ENCODE measurements at regions not wholly inside any gene's neighbourhood (a gene's known extent, or its start where the extent isn't known, plus 50 kb on each side); places are given as distances from the start of the nearest gene placed in this dataset.

DNA sequence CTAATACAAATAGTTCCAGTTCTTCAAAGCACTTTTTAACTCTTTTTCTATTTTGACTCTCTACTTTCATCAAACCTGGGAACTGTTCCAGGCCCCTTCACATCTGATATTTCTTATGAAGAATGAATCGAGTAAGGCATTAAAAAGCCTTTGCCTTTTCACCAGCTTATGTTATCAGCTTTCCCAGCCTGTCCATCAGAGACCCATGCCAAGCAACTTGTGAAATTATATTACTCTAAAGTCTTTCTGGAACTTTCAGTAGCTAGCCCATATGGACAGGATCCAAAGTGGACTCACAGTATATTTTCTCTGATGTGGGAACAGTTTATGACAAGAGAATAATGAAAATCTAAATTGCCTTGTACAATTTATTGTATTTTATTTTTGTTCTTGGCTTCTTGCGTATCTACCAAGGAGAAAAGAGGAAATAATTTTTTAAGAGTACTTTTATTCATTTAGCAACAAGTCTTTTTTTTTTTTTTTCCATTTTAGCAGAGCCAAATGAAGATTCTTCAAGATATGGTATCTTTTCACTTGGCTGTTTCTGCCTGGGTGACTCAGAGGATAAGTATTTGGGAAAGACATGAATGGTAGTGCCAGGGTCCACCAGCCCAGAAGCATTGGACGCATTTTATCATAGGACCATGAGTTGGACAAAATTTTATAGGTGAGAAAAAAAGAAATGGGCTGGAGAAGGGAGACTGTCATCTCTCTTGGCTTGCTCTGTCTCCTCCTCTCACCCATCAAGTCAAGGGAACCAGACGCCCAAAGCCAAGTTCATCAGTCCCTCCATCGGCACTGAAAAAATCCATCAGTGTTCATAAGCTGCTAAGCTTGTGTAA lies 195.8 kb upstream of the NEBL start:
- H3K27me3 ChIP-seq (ENCODE audit: control insufficient read depth in 2 of 2, insufficient read depth in 2 of 2, low read length in 2 of 2) = no peaks in the 10 kb centered on the region
- Mint-ChIP-seq H3K27me3 (peaks cover 0 to 10% (median 4%) of the 10 kb centered on the region in 5 donors), H3K27ac (no peak overlapping the region), H3K4me1 (no peaks in the 10 kb centered on the region), H3K9me3 (peaks cover 0 to 3% (median 0%) of the 10 kb centered on the region in 11 donors), H3K36me3 (no peaks in the 10 kb centered on the region), H3K4me3 (no peak overlapping the region)
- ATAC-seq = no peak
- no peaks in the 10 kb centered on the region for H3K36me3 ChIP-seq (ENCODE audit: control insufficient read depth in 2 of 3, insufficient read depth in 3 of 3, low read length in 3 of 3)
- POLR2A ChIA-PET = no interaction called here
- no peak overlapping the region for H3K27ac ChIP-seq (ENCODE audit: low read depth, low read length)
- intact Hi-C loops (cut with micrococcal nuclease) = no loop called here
- CTCF ChIA-PET = no interaction called here
- H3K4me1 ChIP-seq (ENCODE audit: control insufficient read depth in 2 of 2, insufficient read depth in 2 of 2, low read length in 2 of 2) = no peaks in the 10 kb centered on the region
- no peaks in the 10 kb centered on the region for H3K9me3 ChIP-seq (ENCODE audit: control insufficient read depth in 2 of 3, low read length in 3 of 3)
- no peak overlapping the region for H3K4me3 ChIP-seq (ENCODE audit: low read length)
- no peak for DNase-seq

- ChIA-PET POLR2A (no interaction called here), CTCF (no interaction called here)
- Mint-ChIP-seq H3K27me3 (peaks cover 0 to 10% (median 4%) of the 10 kb centered on the region in 5 donors), H3K36me3 (no peaks in the 10 kb centered on the region), H3K4me3 (no peak overlapping the region), H3K27ac (peak overlapping the region in 1 of 9 donors; percentile 39), H3K9me3 (peaks cover 0 to 3% (median 0%) of the 10 kb centered on the region in 11 donors), H3K4me1 (no peaks in the 10 kb centered on the region)
- no peaks in the 10 kb centered on the region for H3K9me3 ChIP-seq (ENCODE audit: control insufficient read depth in 2 of 3, low read length in 3 of 3)
- DNase-seq (no peak), ATAC-seq (no peak)
- H3K27ac ChIP-seq (ENCODE audit: low read depth, low read length) = no peak overlapping the region
- H3K36me3 ChIP-seq (ENCODE audit: control insufficient read depth in 2 of 3, insufficient read depth in 3 of 3, low read length in 3 of 3) = no peaks in the 10 kb centered on the region
- no peaks in the 10 kb centered on the region for H3K27me3 ChIP-seq (ENCODE audit: control insufficient read depth in 2 of 2, insufficient read depth in 2 of 2, low read length in 2 of 2)
- intact Hi-C loops (cut with micrococcal nuclease) = no loop called here
- no peaks in the 10 kb centered on the region for H3K4me1 ChIP-seq (ENCODE audit: control insufficient read depth in 2 of 2, insufficient read depth in 2 of 2, low read length in 2 of 2)
- no peak overlapping the region for H3K4me3 ChIP-seq (ENCODE audit: low read length)
Observed at GRCh38 chr10:21090609-21091082, 193.5 kb upstream of the NEBL start.

- H3K36me3 Mint-ChIP-seq = no peaks in the 10 kb centered on the region
- ATAC-seq = no peak
- H3K4me3 ChIP-seq (ENCODE audit: low read length) = no peak overlapping the region
- H3K27ac Mint-ChIP-seq = no peak overlapping the region
- no peak for DNase-seq
- H3K4me1 ChIP-seq (ENCODE audit: control insufficient read depth in 2 of 2, insufficient read depth in 2 of 2, low read length in 2 of 2) = no peaks in the 10 kb centered on the region
- H3K27me3 Mint-ChIP-seq = peaks cover 0 to 8% (median 4%) of the 10 kb centered on the region in 5 donors
- H3K27me3 ChIP-seq (ENCODE audit: control insufficient read depth in 2 of 2, insufficient read depth in 2 of 2, low read length in 2 of 2) = no peaks in the 10 kb centered on the region
- no peaks in the 10 kb centered on the region for H3K9me3 ChIP-seq (ENCODE audit: control insufficient read depth in 2 of 3, low read length in 3 of 3)
- H3K36me3 ChIP-seq (ENCODE audit: control insufficient read depth in 2 of 3, insufficient read depth in 3 of 3, low read length in 3 of 3) = no peaks in the 10 kb centered on the region
- POLR2A ChIA-PET = no interaction called here
- peaks cover 0 to 3% (median 0%) of the 10 kb centered on the region in 11 donors for H3K9me3 Mint-ChIP-seq
- intact Hi-C loops (cut with micrococcal nuclease) = no loop called here
- no peaks in the 10 kb centered on the region for H3K4me1 Mint-ChIP-seq
- no peak overlapping the region for H3K27ac ChIP-seq (ENCODE audit: low read depth, low read length)
- H3K4me3 Mint-ChIP-seq = no peak overlapping the region
- CTCF ChIA-PET = no interaction called here
Observed at GRCh38 chr10:21087476-21087875, 190.4 kb upstream of the NEBL start.

DNA sequence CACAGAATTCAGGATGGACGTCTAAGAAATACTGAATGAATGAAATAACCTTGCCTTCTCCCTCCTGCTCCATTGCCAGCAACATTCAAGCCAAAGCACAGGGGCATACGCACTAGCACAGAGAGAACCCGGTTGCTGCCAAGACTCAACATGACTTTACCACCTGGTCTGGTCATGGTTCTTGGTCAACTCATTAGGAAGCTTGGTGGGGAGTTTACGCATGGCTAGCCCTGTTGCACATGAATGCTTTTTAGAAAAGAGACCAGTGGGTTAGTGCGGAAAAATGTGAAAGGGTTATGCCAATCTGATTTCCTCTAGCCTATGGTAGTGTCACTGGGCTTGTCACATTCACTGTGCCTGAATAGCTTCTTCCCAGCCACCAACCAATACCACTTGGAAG lies 187.6 kb upstream of the NEBL start:
- ATAC-seq (no peak), DNase-seq (no peak)
- Histone ChIP-seq H3K9me3 (ENCODE audit: control insufficient read depth in 2 of 3, low read length in 3 of 3) (no peaks in the 10 kb centered on the region), H3K27ac (ENCODE audit: low read depth, low read length) (no peak overlapping the region), H3K36me3 (ENCODE audit: control insufficient read depth in 2 of 3, insufficient read depth in 3 of 3, low read length in 3 of 3) (no peaks in the 10 kb centered on the region), H3K4me1 (ENCODE audit: control insufficient read depth in 2 of 2, insufficient read depth in 2 of 2, low read length in 2 of 2) (no peaks in the 10 kb centered on the region), H3K27me3 (ENCODE audit: control insufficient read depth in 2 of 2, insufficient read depth in 2 of 2, low read length in 2 of 2) (no peaks in the 10 kb centered on the region), H3K4me3 (ENCODE audit: low read length) (no peak overlapping the region)
- no peaks in the 10 kb centered on the region for H3K36me3 Mint-ChIP-seq
- no peak overlapping the region for H3K4me3 Mint-ChIP-seq
- H3K9me3 Mint-ChIP-seq = peaks cover 0 to 3% (median 0%) of the 10 kb centered on the region in 11 donors
- CTCF ChIA-PET = no interaction called here
- H3K27ac Mint-ChIP-seq = no peak overlapping the region
- POLR2A ChIA-PET = no interaction called here
- H3K27me3 Mint-ChIP-seq = peaks cover 0 to 10% (median 8%) of the 10 kb centered on the region in 5 donors
- H3K4me1 Mint-ChIP-seq = no peaks in the 10 kb centered on the region
- intact Hi-C loops (cut with micrococcal nuclease) = no loop called here

GRCh38 chr10:21083861-21084260 lies 186.8 kb upstream of the NEBL start:
- H3K4me1 Mint-ChIP-seq = no peaks in the 10 kb centered on the region
- Histone ChIP-seq H3K4me3 (ENCODE audit: low read length) (no peak overlapping the region), H3K9me3 (ENCODE audit: control insufficient read depth in 2 of 3, low read length in 3 of 3) (no peaks in the 10 kb centered on the region), H3K27me3 (ENCODE audit: control insufficient read depth in 2 of 2, insufficient read depth in 2 of 2, low read length in 2 of 2) (no peaks in the 10 kb centered on the region), H3K27ac (ENCODE audit: low read depth, low read length) (no peak overlapping the region), H3K36me3 (ENCODE audit: control insufficient read depth in 2 of 3, insufficient read depth in 3 of 3, low read length in 3 of 3) (no peaks in the 10 kb centered on the region), H3K4me1 (ENCODE audit: control insufficient read depth in 2 of 2, insufficient read depth in 2 of 2, low read length in 2 of 2) (no peaks in the 10 kb centered on the region)
- DNase-seq = no peak
- peaks cover 0 to 3% (median 0%) of the 10 kb centered on the region in 11 donors for H3K9me3 Mint-ChIP-seq
- POLR2A ChIA-PET = no interaction called here
- intact Hi-C loops (cut with micrococcal nuclease) = no loop called here
- peaks cover 0 to 5% (median 4%) of the 10 kb centered on the region in 5 donors for H3K27me3 Mint-ChIP-seq
- no peak for ATAC-seq
- no peak overlapping the region for H3K27ac Mint-ChIP-seq
- CTCF ChIA-PET = no interaction called here
- no peak overlapping the region for H3K4me3 Mint-ChIP-seq
- H3K36me3 Mint-ChIP-seq = no peaks in the 10 kb centered on the region

DNA sequence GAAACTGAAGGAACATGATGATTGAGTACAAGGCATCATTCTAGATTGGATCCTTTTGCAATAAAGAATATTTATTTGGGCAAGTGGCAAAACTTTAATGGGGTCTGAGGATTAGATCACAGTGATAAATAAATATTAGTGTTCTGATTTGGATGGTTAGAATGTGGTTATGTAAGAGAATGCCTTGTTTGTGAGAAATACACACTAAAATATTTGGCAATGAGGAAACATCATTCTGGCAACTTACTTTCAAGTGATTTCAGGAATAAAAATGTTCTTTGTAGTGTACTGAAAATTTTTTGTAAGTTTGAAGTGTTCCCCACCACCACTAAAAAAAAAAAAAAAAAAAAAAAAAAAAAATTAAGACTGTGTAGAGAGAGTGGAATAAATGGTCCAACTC lies 185.1 kb upstream of the NEBL start:
- Mint-ChIP-seq H3K9me3 (peaks cover 0 to 3% (median 0%) of the 10 kb centered on the region in 11 donors), H3K4me3 (no peak overlapping the region), H3K27ac (no peak overlapping the region), H3K4me1 (no peaks in the 10 kb centered on the region), H3K36me3 (no peaks in the 10 kb centered on the region), H3K27me3 (peaks cover 0 to 4% (median 0%) of the 10 kb centered on the region in 5 donors)
- intact Hi-C loops (cut with micrococcal nuclease) = no loop called here
- Histone ChIP-seq H3K9me3 (ENCODE audit: control insufficient read depth in 2 of 3, low read length in 3 of 3) (no peaks in the 10 kb centered on the region), H3K4me1 (ENCODE audit: control insufficient read depth in 2 of 2, insufficient read depth in 2 of 2, low read length in 2 of 2) (no peaks in the 10 kb centered on the region), H3K36me3 (ENCODE audit: control insufficient read depth in 2 of 3, insufficient read depth in 3 of 3, low read length in 3 of 3) (no peaks in the 10 kb centered on the region), H3K4me3 (ENCODE audit: low read length) (no peak overlapping the region), H3K27ac (ENCODE audit: low read depth, low read length) (no peak overlapping the region), H3K27me3 (ENCODE audit: control insufficient read depth in 2 of 2, insufficient read depth in 2 of 2, low read length in 2 of 2) (no peaks in the 10 kb centered on the region)
- ATAC-seq (no peak), DNase-seq (no peak)
- ChIA-PET POLR2A (no interaction called here), CTCF (no interaction called here)

GRCh38 chr10:21080261-21080660 lies 183.2 kb upstream of the NEBL start:
- no peaks in the 10 kb centered on the region for H3K9me3 ChIP-seq (ENCODE audit: control insufficient read depth in 2 of 3, low read length in 3 of 3)
- Mint-ChIP-seq H3K4me3 (no peak overlapping the region), H3K4me1 (no peaks in the 10 kb centered on the region), H3K36me3 (no peaks in the 10 kb centered on the region), H3K27me3 (peaks cover 0 to 10% (median 3%) of the 10 kb centered on the region in 5 donors), H3K9me3 (peaks cover 0 to 3% (median 0%) of the 10 kb centered on the region in 11 donors), H3K27ac (no peak overlapping the region)
- H3K27me3 ChIP-seq (ENCODE audit: control insufficient read depth in 2 of 2, insufficient read depth in 2 of 2, low read length in 2 of 2) = no peaks in the 10 kb centered on the region
- POLR2A ChIA-PET = interaction anchor here (0.6 kb wide), 1 partner anchor 1916 kb away, joined by 3 read pairs; no protein-coding TSS in a partner anchor
- intact Hi-C loops (cut with micrococcal nuclease) = no loop called here
- no peaks in the 10 kb centered on the region for H3K36me3 ChIP-seq (ENCODE audit: control insufficient read depth in 2 of 3, insufficient read depth in 3 of 3, low read length in 3 of 3)
- DNase-seq = no peak
- no peaks in the 10 kb centered on the region for H3K4me1 ChIP-seq (ENCODE audit: control insufficient read depth in 2 of 2, insufficient read depth in 2 of 2, low read length in 2 of 2)
- CTCF ChIA-PET = no interaction called here
- no peak for ATAC-seq
- H3K4me3 ChIP-seq (ENCODE audit: low read length) = no peak overlapping the region
- no peak overlapping the region for H3K27ac ChIP-seq (ENCODE audit: low read depth, low read length)
